Neural crest cell (in vitro differentiated cells): ENCODE measurements at regions not wholly inside any gene's neighbourhood (a gene's known extent, or its start where the extent isn't known, plus 50 kb on each side); places are given as distances from the start of the nearest gene placed in this dataset.
A peak's percentile ranks its signal among the peaks of the same experiment; 100 is the strongest.

Source experiments
- DNase-seq: peaks from one replicate; pipeline ENCODE4 v3.0.0; 2021; ENCODE audit warnings: low read depth, mixed read lengths, low spot score
- H3K27ac Mint-ChIP-seq: one replicate; pipeline ENCODE4 v1.8.0; 2021; ENCODE audit warnings: mild to moderate bottlenecking, mixed read lengths; ENCODE audit not compliant: unreplicated experiment
- H3K27me3 Mint-ChIP-seq: 2 replicates; pipeline ENCODE4 v1.8.0; 2021; ENCODE audit warnings: low read depth, mild to moderate bottlenecking, mixed read lengths
- H3K36me3 Mint-ChIP-seq: 2 replicates; pipeline ENCODE4 v1.8.0; 2021; ENCODE audit warnings: low read depth, mild to moderate bottlenecking, mixed read lengths
- H3K4me1 Mint-ChIP-seq: 2 replicates; pipeline ENCODE4 v1.8.0; 2021; ENCODE audit warnings: mixed read lengths
- H3K4me3 Mint-ChIP-seq: one replicate; pipeline ENCODE4 v1.8.0; 2021; ENCODE audit warnings: mild to moderate bottlenecking, mixed read lengths
- H3K9me3 Mint-ChIP-seq: 2 replicates; pipeline ENCODE4 v1.8.0; 2021; ENCODE audit warnings: mixed read lengths
- CTCF ChIP-seq: fragments of 200-600 bp; sonication (generic); conservative IDR thresholded peaks from 2 replicates; pipeline ENCODE4 v1.5.0; 2021; ENCODE audit warnings: antibody characterized with exemption, mild to moderate bottlenecking

- H3K27ac Mint-ChIP-seq: no peak overlapping the region
- DNase-seq: no peak
- TF ChIP-seq CTCF: peak; percentile 47
- H3K9me3 Mint-ChIP-seq: no peaks in the 10 kb centered on the region
- no peaks in the 10 kb centered on the region for H3K4me1 Mint-ChIP-seq
- H3K4me3 Mint-ChIP-seq: no peak overlapping the region
- no peaks in the 10 kb centered on the region for H3K36me3 Mint-ChIP-seq
- H3K27me3 Mint-ChIP-seq: no peaks in the 10 kb centered on the region
Observed at GRCh38 chr13:65882810-65883209, 1347.3 kb downstream of the PCDH9 start.

DNA sequence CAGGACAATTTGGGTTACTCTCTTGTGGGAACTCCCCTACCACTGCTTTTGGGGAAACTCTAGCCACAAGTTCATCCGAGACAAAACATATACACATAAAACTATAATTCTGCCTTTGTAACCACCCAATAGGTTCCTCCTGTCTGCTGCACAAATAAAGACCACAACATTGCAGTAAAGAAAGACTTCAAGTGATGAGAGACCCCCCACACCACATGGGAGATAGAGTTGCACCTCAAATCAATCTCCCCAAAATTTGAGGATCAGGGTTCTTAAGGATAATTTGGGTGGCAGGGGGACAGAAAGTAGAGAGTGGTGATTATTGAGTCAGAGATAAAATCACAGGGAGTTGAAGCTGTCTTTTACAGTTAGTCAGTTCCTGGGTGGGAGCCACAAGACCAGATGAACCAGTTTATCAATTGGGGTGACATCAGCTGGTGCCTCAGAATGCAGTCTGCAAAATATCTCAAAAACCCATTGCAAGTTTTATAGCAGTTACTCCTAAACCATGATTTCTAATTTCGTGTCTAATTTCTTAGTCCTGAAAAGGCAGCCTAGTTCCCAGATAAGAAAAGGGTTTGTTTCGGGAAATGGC is 1348.5 kb downstream of the PCDH9 start:
- Mint-ChIP-seq H3K4me3 (no peak overlapping the region), H3K4me1 (no peaks in the 10 kb centered on the region), H3K27me3 (no peaks in the 10 kb centered on the region), H3K27ac (no peak overlapping the region), H3K9me3 (no peaks in the 10 kb centered on the region), H3K36me3 (no peaks in the 10 kb centered on the region)
- no peak for TF ChIP-seq CTCF
- DNase-seq: no peak

GRCh38 chr13:65875031-65875430 is 1355.1 kb downstream of the PCDH9 start:
- no peaks in the 10 kb centered on the region for H3K4me1 Mint-ChIP-seq
- H3K9me3 Mint-ChIP-seq: no peaks in the 10 kb centered on the region
- no peak for TF ChIP-seq CTCF
- H3K36me3 Mint-ChIP-seq: no peaks in the 10 kb centered on the region
- H3K27me3 Mint-ChIP-seq: no peaks in the 10 kb centered on the region
- H3K27ac Mint-ChIP-seq: no peak overlapping the region
- DNase-seq: no peak
- no peak overlapping the region for H3K4me3 Mint-ChIP-seq

GRCh38 chr13:65872448-65872847 is 1357.7 kb downstream of the PCDH9 start:
- Mint-ChIP-seq H3K4me3 (no peak overlapping the region), H3K27ac (no peak overlapping the region), H3K27me3 (no peaks in the 10 kb centered on the region)

DNA sequence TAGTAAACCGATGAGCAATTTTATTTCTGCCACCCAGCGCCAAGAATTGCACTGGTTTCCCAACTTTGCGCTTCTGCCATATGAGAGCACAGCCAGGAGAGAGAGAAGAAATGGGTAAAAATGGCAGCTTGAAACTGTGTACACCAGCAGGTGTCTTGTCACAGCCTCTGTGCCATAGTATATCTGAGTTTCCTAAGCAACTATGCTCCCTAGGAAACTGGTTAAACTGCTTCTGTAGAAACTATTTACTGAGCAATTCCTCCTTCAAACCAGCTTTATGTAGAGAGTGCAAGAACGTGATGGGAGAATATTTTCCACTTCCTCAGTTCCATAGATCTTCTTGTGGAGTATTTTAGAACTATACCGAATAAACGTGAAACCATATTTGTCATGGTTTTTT is 1361.3 kb downstream of the PCDH9 start:
- Mint-ChIP-seq H3K4me3 (no peak overlapping the region), H3K36me3 (no peaks in the 10 kb centered on the region), H3K27ac (no peak overlapping the region), H3K9me3 (no peaks in the 10 kb centered on the region), H3K27me3 (no peaks in the 10 kb centered on the region), H3K4me1 (peaks cover 4% of the 10 kb centered on the region)
- DNase-seq: no peak
- TF ChIP-seq CTCF: no peak

More at GRCh38 chr13:65872448-65872847, 1357.7 kb downstream of the PCDH9 start:
- peaks cover 2% of the 10 kb centered on the region for H3K4me1 Mint-ChIP-seq
- no peak for TF ChIP-seq CTCF
- no peak for DNase-seq
- H3K9me3 Mint-ChIP-seq: no peaks in the 10 kb centered on the region
- no peaks in the 10 kb centered on the region for H3K36me3 Mint-ChIP-seq
